ENCODE measurements at regions not wholly inside any gene's neighbourhood (a gene's known extent, or its start where the extent isn't known, plus 50 kb on each side); places are given as distances from the start of the nearest gene placed in this dataset.

- no peak for DNase-seq (ENCODE audit: low spot score)
- no peak for TF ChIP-seq HNF4A (conservative IDR thresholded peaks at IDR 0.05)
- no peak for TF ChIP-seq JUND (IDR thresholded peaks at IDR 0.05)
- no peak for TF ChIP-seq HNF4G (IDR thresholded peaks at IDR 0.05)
- no peak overlapping the region for H3K27ac ChIP-seq (ENCODE audit: low read depth in 1 of 2, low read length in 2 of 2)
- H3K4me3 ChIP-seq (ENCODE audit: low read depth in 1 of 3, low read length in 3 of 3): no peak overlapping the region
- no peaks in the 10 kb centered on the region for H3K27me3 ChIP-seq (ENCODE audit: control insufficient read depth in 4 of 4, insufficient read depth in 4 of 4, low read length in 3 of 4)
- no peaks in the 10 kb centered on the region for H3K36me3 ChIP-seq (ENCODE audit: control insufficient read depth in 4 of 4, insufficient read depth in 3 of 4, low read depth in 1 of 4, low read length in 3 of 4)
- H3K9me3 ChIP-seq (ENCODE audit: control insufficient read depth in 4 of 4, low read length in 3 of 4): no peaks in the 10 kb centered on the region
- H3K9ac ChIP-seq (ENCODE audit: low read depth in 1 of 2, low read length in 2 of 2): no peak overlapping the region
- no peaks in the 10 kb centered on the region for H3K4me1 ChIP-seq (ENCODE audit: control insufficient read depth in 4 of 4, insufficient read depth in 4 of 4, low read length in 3 of 4)
- 94% methylated on average over 1 of the region's 1 CpG for WGBS
These were observed 404.8 kb downstream of the MAT2B start for GRCh38 chr5:163910226-163910625.

- no peak for DNase-seq (ENCODE audit: low spot score)
- H3K9me3 ChIP-seq (ENCODE audit: control insufficient read depth in 4 of 4, low read length in 3 of 4): no peaks in the 10 kb centered on the region
- WGBS: 91% methylated on average over 4 of the region's 4 CpGs
- H3K4me1 ChIP-seq (ENCODE audit: control insufficient read depth in 4 of 4, insufficient read depth in 4 of 4, low read length in 3 of 4): no peaks in the 10 kb centered on the region
- H3K4me3 ChIP-seq (ENCODE audit: low read depth in 1 of 3, low read length in 3 of 3): no peak overlapping the region
- TF ChIP-seq JUND (IDR thresholded peaks at IDR 0.05) (no peak), RXRA (IDR thresholded peaks at IDR 0.05) (no peak), NR2F2 (IDR thresholded peaks at IDR 0.05) (no peak), REST (IDR thresholded peaks at IDR 0.05) (no peak), CTCF (IDR thresholded peaks at IDR 0.05; ENCODE audit: low read depth, low read length, missing input control) (no peak), RAD21 (IDR thresholded peaks at IDR 0.05) (no peak), SP1 (IDR thresholded peaks at IDR 0.05) (no peak), YY1 (IDR thresholded peaks at IDR 0.05) (no peak), ATF3 (IDR thresholded peaks at IDR 0.05) (no peak), ZBTB33 (IDR thresholded peaks at IDR 0.05) (no peak), TAF1 (conservative IDR thresholded peaks at IDR 0.05) (no peak), GABPA (IDR thresholded peaks at IDR 0.05 in 1 of 2, conservative IDR thresholded peaks at IDR 0.05 in 1 of 2) (no peak), HNF4G (IDR thresholded peaks at IDR 0.05) (no peak), FOXA1 (IDR thresholded peaks at IDR 0.05) (no peak), EGR1 (IDR thresholded peaks at IDR 0.05; ENCODE audit: low read depth in 2 of 2) (no peak), FOXA2 (IDR thresholded peaks at IDR 0.05) (no peak), HNF4A (conservative IDR thresholded peaks at IDR 0.05) (no peak), MAX (IDR thresholded peaks at IDR 0.05) (no peak)
- no peak overlapping the region for H3K27ac ChIP-seq (ENCODE audit: low read depth in 1 of 2, low read length in 2 of 2)
- H3K9ac ChIP-seq (ENCODE audit: low read depth in 1 of 2, low read length in 2 of 2): no peak overlapping the region
- H3K27me3 ChIP-seq (ENCODE audit: control insufficient read depth in 4 of 4, insufficient read depth in 4 of 4, low read length in 3 of 4): no peaks in the 10 kb centered on the region
- no peaks in the 10 kb centered on the region for H3K36me3 ChIP-seq (ENCODE audit: control insufficient read depth in 4 of 4, insufficient read depth in 3 of 4, low read depth in 1 of 4, low read length in 3 of 4)
These were observed 406.6 kb downstream of the MAT2B start for GRCh38 chr5:163912046-163912445.

Measured in liver (tissue), 8 donors.